ENCODE measurements at regions not wholly inside any gene's neighbourhood (a gene's known extent, or its start where the extent isn't known, plus 50 kb on each side); places are given as distances from the start of the nearest gene placed in this dataset.

- H2AK5ac ChIP-seq (ENCODE audit: low read length, severe bottlenecking) = no peak overlapping the region
- H4K8ac ChIP-seq (ENCODE audit: low read length) = no peak overlapping the region
- H3K9ac ChIP-seq (ENCODE audit: low read length) = no peak overlapping the region
- H3K4me3 ChIP-seq (ENCODE audit: insufficient read depth in 1 of 2, low read depth in 1 of 2, low read length in 2 of 2) = no peak overlapping the region
- no peak overlapping the region for H3K4me2 ChIP-seq (ENCODE audit: low read length, poor library complexity, severe bottlenecking)
- H3K23ac ChIP-seq (ENCODE audit: low read length in 2 of 2) = no peak overlapping the region
- no peak overlapping the region for H3K4ac ChIP-seq (ENCODE audit: low read depth in 1 of 2, low read length in 2 of 2)
- no peak overlapping the region for H4K91ac ChIP-seq (ENCODE audit: low read length)
- no peaks in the 10 kb centered on the region for H3K9me3 ChIP-seq (ENCODE audit: control insufficient read depth, low read length)
- H2BK120ac ChIP-seq (ENCODE audit: low read depth, low read length) = no peak overlapping the region
- no peak overlapping the region for H2BK5ac ChIP-seq (ENCODE audit: low read depth, low read length, poor library complexity, severe bottlenecking)
- no peak overlapping the region for H3K27ac ChIP-seq (ENCODE audit: low read length, poor library complexity, severe bottlenecking)
- no CpG with 5 or more reads among the region's 2 CpGs for WGBS
- no peaks in the 10 kb centered on the region for H3K79me1 ChIP-seq (replicated peaks; ENCODE audit: low read length, poor library complexity, severe bottlenecking)
- no peak overlapping the region for H2BK12ac ChIP-seq (ENCODE audit: low read length in 2 of 2)
- no peak overlapping the region for H2BK15ac ChIP-seq (ENCODE audit: low read depth, poor library complexity, severe bottlenecking)
- no peak for DNase-seq
- H3K14ac ChIP-seq (ENCODE audit: low read length in 2 of 2) = no peak overlapping the region
- H3K36me3 ChIP-seq (ENCODE audit: control insufficient read depth in 1 of 2, insufficient read depth in 2 of 2, low read depth in 1 of 2, low read length in 2 of 2) = no peaks in the 10 kb centered on the region
- H2AFZ ChIP-seq (ENCODE audit: low read depth, low read length) = no peak overlapping the region
- no peaks in the 10 kb centered on the region for H3K4me1 ChIP-seq (ENCODE audit: control insufficient read depth, insufficient read depth, low read depth, low read length)
- no peak overlapping the region for H3K18ac ChIP-seq (ENCODE audit: low read depth in 1 of 2, low read length in 2 of 2)
- no peaks in the 10 kb centered on the region for H3K27me3 ChIP-seq (ENCODE audit: control insufficient read depth in 1 of 2, insufficient read depth in 1 of 2, low read length in 2 of 2)
These were observed 377.7 kb upstream of the MAP2 start for GRCh38 chr2:209046163-209046562.

DNA sequence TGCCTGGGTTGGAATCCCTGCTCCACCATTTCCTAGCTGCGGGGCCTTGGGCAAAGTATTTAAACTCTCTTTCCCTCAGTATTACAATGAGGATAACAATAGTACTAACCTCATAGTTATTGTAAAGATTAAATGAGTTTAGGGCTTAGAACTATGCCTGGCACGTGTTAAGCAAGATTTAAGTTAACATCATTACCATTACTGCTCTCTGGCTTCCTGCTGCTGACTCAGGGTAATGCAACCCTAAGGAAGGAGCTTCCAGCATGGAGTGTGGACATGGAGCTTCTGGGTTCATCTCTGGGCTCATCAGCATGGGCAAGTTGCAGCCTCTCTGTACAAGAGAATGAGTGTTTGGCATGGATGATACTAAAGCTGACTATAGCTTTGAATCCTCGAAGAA lies 374.2 kb upstream of the MAP2 start:
- H2BK12ac ChIP-seq (ENCODE audit: low read length in 2 of 2) = no peak overlapping the region
- no peak overlapping the region for H3K23ac ChIP-seq (ENCODE audit: low read length in 2 of 2)
- no peak overlapping the region for H3K14ac ChIP-seq (ENCODE audit: low read length in 2 of 2)
- no peaks in the 10 kb centered on the region for H3K36me3 ChIP-seq (ENCODE audit: control insufficient read depth in 1 of 2, insufficient read depth in 2 of 2, low read depth in 1 of 2, low read length in 2 of 2)
- H2BK120ac ChIP-seq (ENCODE audit: low read depth, low read length) = no peak overlapping the region
- no peaks in the 10 kb centered on the region for H3K4me1 ChIP-seq (ENCODE audit: control insufficient read depth, insufficient read depth, low read depth, low read length)
- H4K91ac ChIP-seq (ENCODE audit: low read length) = no peak overlapping the region
- no peak overlapping the region for H2BK5ac ChIP-seq (ENCODE audit: low read depth, low read length, poor library complexity, severe bottlenecking)
- H3K18ac ChIP-seq (ENCODE audit: low read depth in 1 of 2, low read length in 2 of 2) = no peak overlapping the region
- no peak overlapping the region for H2AFZ ChIP-seq (ENCODE audit: low read depth, low read length)
- H3K79me1 ChIP-seq (replicated peaks; ENCODE audit: low read length, poor library complexity, severe bottlenecking) = no peaks in the 10 kb centered on the region
- peaks cover 3% of the 10 kb centered on the region for H3K9me3 ChIP-seq (ENCODE audit: control insufficient read depth, low read length)
- no peak overlapping the region for H3K4me3 ChIP-seq (ENCODE audit: insufficient read depth in 1 of 2, low read depth in 1 of 2, low read length in 2 of 2)
- H3K4me2 ChIP-seq (ENCODE audit: low read length, poor library complexity, severe bottlenecking) = no peak overlapping the region
- DNase-seq = no peak
- no peak overlapping the region for H3K4ac ChIP-seq (ENCODE audit: low read depth in 1 of 2, low read length in 2 of 2)
- no peak overlapping the region for H2AK5ac ChIP-seq (ENCODE audit: low read length, severe bottlenecking)
- no peak overlapping the region for H3K9ac ChIP-seq (ENCODE audit: low read length)
- H3K27me3 ChIP-seq (ENCODE audit: control insufficient read depth in 1 of 2, insufficient read depth in 1 of 2, low read length in 2 of 2) = no peaks in the 10 kb centered on the region
- no peak overlapping the region for H2BK15ac ChIP-seq (ENCODE audit: low read depth, poor library complexity, severe bottlenecking)
- WGBS = no CpG with 5 or more reads among the region's 3 CpGs
- no peak overlapping the region for H3K27ac ChIP-seq (ENCODE audit: low read length, poor library complexity, severe bottlenecking)
- H4K8ac ChIP-seq (ENCODE audit: low read length) = no peak overlapping the region

DNA sequence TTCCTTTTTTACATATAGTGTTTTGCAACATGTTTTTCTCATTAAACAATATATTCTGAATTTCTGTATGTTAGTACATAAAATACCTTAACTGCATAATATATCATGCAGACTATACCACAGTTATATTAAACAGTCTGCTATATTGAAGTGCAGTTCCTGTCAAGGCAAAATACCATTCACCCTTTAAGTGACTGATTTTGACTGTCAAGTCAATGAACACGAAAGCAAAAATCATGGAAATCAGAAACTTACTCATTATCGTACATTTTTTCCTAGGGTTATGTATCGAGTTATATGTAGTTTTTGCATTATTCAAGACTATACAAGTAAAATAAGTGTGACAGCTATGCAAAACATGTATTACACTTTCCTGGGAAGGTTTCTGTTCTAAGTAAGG lies 361.6 kb upstream of the MAP2 start:
- Histone ChIP-seq H2BK12ac (ENCODE audit: low read length in 2 of 2) (no peak overlapping the region), H3K9me3 (ENCODE audit: control insufficient read depth, low read length) (no peaks in the 10 kb centered on the region), H3K79me1 (replicated peaks; ENCODE audit: low read length, poor library complexity, severe bottlenecking) (no peaks in the 10 kb centered on the region), H3K4ac (ENCODE audit: low read depth in 1 of 2, low read length in 2 of 2) (no peak overlapping the region), H3K4me1 (ENCODE audit: control insufficient read depth, insufficient read depth, low read depth, low read length) (no peaks in the 10 kb centered on the region), H2BK15ac (ENCODE audit: low read depth, poor library complexity, severe bottlenecking) (no peak overlapping the region), H4K91ac (ENCODE audit: low read length) (no peak overlapping the region), H3K4me2 (ENCODE audit: low read length, poor library complexity, severe bottlenecking) (no peak overlapping the region), H3K27ac (ENCODE audit: low read length, poor library complexity, severe bottlenecking) (no peak overlapping the region), H3K9ac (ENCODE audit: low read length) (no peak overlapping the region), H2BK5ac (ENCODE audit: low read depth, low read length, poor library complexity, severe bottlenecking) (no peak overlapping the region), H3K18ac (ENCODE audit: low read depth in 1 of 2, low read length in 2 of 2) (no peak overlapping the region), H2BK120ac (ENCODE audit: low read depth, low read length) (no peak overlapping the region), H3K14ac (ENCODE audit: low read length in 2 of 2) (no peak overlapping the region), H3K23ac (ENCODE audit: low read length in 2 of 2) (no peak overlapping the region), H4K8ac (ENCODE audit: low read length) (no peak overlapping the region), H3K36me3 (ENCODE audit: control insufficient read depth in 1 of 2, insufficient read depth in 2 of 2, low read depth in 1 of 2, low read length in 2 of 2) (no peaks in the 10 kb centered on the region), H3K27me3 (ENCODE audit: control insufficient read depth in 1 of 2, insufficient read depth in 1 of 2, low read length in 2 of 2) (no peaks in the 10 kb centered on the region), H3K4me3 (ENCODE audit: insufficient read depth in 1 of 2, low read depth in 1 of 2, low read length in 2 of 2) (no peak overlapping the region), H2AFZ (ENCODE audit: low read depth, low read length) (no peak overlapping the region), H2AK5ac (ENCODE audit: low read length, severe bottlenecking) (no peak overlapping the region)
- WGBS = no CpG with 5 or more reads among the region's 3 CpGs
- DNase-seq = no peak

DNA sequence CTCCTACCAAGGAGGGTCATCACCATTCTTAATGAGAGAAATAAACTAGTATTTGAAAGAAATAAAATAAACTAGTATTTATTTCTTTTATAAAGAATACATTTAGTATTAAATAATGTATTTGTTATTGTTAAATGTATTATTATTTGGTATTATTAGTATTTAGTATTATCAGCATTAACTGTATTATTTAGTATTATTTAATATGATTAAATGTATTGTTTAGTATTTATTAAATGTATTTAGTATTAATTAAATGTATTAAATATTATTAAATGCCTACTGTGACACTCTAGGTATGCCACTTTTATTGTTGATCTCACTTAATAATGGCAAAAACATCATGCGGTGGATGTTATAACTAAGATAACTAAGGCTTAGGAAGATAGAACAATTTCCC lies 353.6 kb upstream of the MAP2 start:
- H2BK120ac ChIP-seq (ENCODE audit: low read depth, low read length) = no peak overlapping the region
- no peak overlapping the region for H2BK12ac ChIP-seq (ENCODE audit: low read length in 2 of 2)
- H3K14ac ChIP-seq (ENCODE audit: low read length in 2 of 2) = no peak overlapping the region
- no peaks in the 10 kb centered on the region for H3K27me3 ChIP-seq (ENCODE audit: control insufficient read depth in 1 of 2, insufficient read depth in 1 of 2, low read length in 2 of 2)
- no peak overlapping the region for H3K18ac ChIP-seq (ENCODE audit: low read depth in 1 of 2, low read length in 2 of 2)
- no peak overlapping the region for H3K9ac ChIP-seq (ENCODE audit: low read length)
- no CpG with 5 or more reads among the region's 1 CpG for WGBS
- H3K4me1 ChIP-seq (ENCODE audit: control insufficient read depth, insufficient read depth, low read depth, low read length) = no peaks in the 10 kb centered on the region
- DNase-seq = no peak
- H3K79me1 ChIP-seq (replicated peaks; ENCODE audit: low read length, poor library complexity, severe bottlenecking) = no peaks in the 10 kb centered on the region
- H4K91ac ChIP-seq (ENCODE audit: low read length) = no peak overlapping the region
- H3K23ac ChIP-seq (ENCODE audit: low read length in 2 of 2) = no peak overlapping the region
- H4K8ac ChIP-seq (ENCODE audit: low read length) = no peak overlapping the region
- no peak overlapping the region for H3K4me2 ChIP-seq (ENCODE audit: low read length, poor library complexity, severe bottlenecking)
- no peaks in the 10 kb centered on the region for H3K36me3 ChIP-seq (ENCODE audit: control insufficient read depth in 1 of 2, insufficient read depth in 2 of 2, low read depth in 1 of 2, low read length in 2 of 2)
- H2AK5ac ChIP-seq (ENCODE audit: low read length, severe bottlenecking) = no peak overlapping the region
- H2BK15ac ChIP-seq (ENCODE audit: low read depth, poor library complexity, severe bottlenecking) = no peak overlapping the region
- no peak overlapping the region for H3K27ac ChIP-seq (ENCODE audit: low read length, poor library complexity, severe bottlenecking)
- no peak overlapping the region for H2BK5ac ChIP-seq (ENCODE audit: low read depth, low read length, poor library complexity, severe bottlenecking)
- H2AFZ ChIP-seq (ENCODE audit: low read depth, low read length) = no peak overlapping the region
- no peak overlapping the region for H3K4me3 ChIP-seq (ENCODE audit: insufficient read depth in 1 of 2, low read depth in 1 of 2, low read length in 2 of 2)
- peaks cover 6% of the 10 kb centered on the region for H3K9me3 ChIP-seq (ENCODE audit: control insufficient read depth, low read length)
- no peak overlapping the region for H3K4ac ChIP-seq (ENCODE audit: low read depth in 1 of 2, low read length in 2 of 2)
